ENCODE measurements at regions not wholly inside any gene's neighbourhood (a gene's known extent, or its start where the extent isn't known, plus 50 kb on each side); places are given as distances from the start of the nearest gene placed in this dataset.

- Histone ChIP-seq H3K4me3 (ENCODE audit: insufficient read depth, low read length) (no peak overlapping the region), H3K27ac (ENCODE audit: low read depth, low read length) (no peak overlapping the region), H3K4me1 (ENCODE audit: insufficient read depth, low read length) (no peaks in the 10 kb centered on the region), H3K27me3 (ENCODE audit: insufficient read depth, low read length) (no peaks in the 10 kb centered on the region), H4K20me1 (ENCODE audit: insufficient read depth, low read length) (no peaks in the 10 kb centered on the region), H3K4me2 (ENCODE audit: insufficient read depth, low read length) (no peak overlapping the region), H3K79me2 (ENCODE audit: insufficient read depth, low read length) (no peaks in the 10 kb centered on the region), H3K36me3 (ENCODE audit: insufficient read depth, low read length) (no peaks in the 10 kb centered on the region), H3K9me3 (ENCODE audit: low read depth, low read length) (no peaks in the 10 kb centered on the region), H2AFZ (ENCODE audit: low read length) (no peak overlapping the region)
- no peak for DNase-seq (ENCODE audit: insufficient read length, low spot score, missing footprints)
- TF ChIP-seq CTCF (IDR thresholded peaks at IDR 0.05; ENCODE audit: extremely low read depth, low read depth, low read length): no peak
Observed at GRCh38 chr16:59087641-59088040, 353.5 kb upstream of the GOT2 start.

DNA sequence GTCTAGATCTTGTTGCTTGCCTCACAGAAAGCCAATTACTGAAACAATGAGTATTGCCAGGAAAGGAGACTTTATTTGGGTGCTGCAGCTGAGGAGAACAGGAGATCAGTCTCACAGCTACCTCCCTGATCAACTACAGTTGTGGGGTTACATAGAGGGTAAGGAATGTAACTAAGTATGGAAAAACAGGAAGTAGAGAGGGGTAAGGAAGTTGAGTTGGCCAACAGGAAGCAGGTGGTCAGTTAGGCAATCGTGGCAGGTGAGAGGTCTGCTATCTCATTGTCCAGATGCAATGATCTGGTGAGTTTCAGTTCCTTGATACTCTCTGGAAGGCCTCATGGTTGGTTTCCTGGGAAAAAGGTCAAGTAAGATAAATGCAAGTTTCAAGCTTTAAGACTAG is 333.1 kb upstream of the GOT2 start:
- Histone ChIP-seq H4K20me1 (ENCODE audit: insufficient read depth, low read length) (no peaks in the 10 kb centered on the region), H3K79me2 (ENCODE audit: insufficient read depth, low read length) (no peaks in the 10 kb centered on the region), H3K4me3 (ENCODE audit: insufficient read depth, low read length) (no peak overlapping the region), H3K4me2 (ENCODE audit: insufficient read depth, low read length) (no peak overlapping the region), H2AFZ (ENCODE audit: low read length) (no peak overlapping the region), H3K4me1 (ENCODE audit: insufficient read depth, low read length) (no peaks in the 10 kb centered on the region), H3K27me3 (ENCODE audit: insufficient read depth, low read length) (no peaks in the 10 kb centered on the region), H3K36me3 (ENCODE audit: insufficient read depth, low read length) (no peaks in the 10 kb centered on the region), H3K9me3 (ENCODE audit: low read depth, low read length) (peaks cover 4% of the 10 kb centered on the region), H3K27ac (ENCODE audit: low read depth, low read length) (no peak overlapping the region)
- no peak for TF ChIP-seq CTCF (IDR thresholded peaks at IDR 0.05; ENCODE audit: extremely low read depth, low read depth, low read length)
- DNase-seq (ENCODE audit: insufficient read length, low spot score, missing footprints): no peak

- H3K4me3 ChIP-seq (ENCODE audit: insufficient read depth, low read length): no peak overlapping the region
- no peaks in the 10 kb centered on the region for H3K79me2 ChIP-seq (ENCODE audit: insufficient read depth, low read length)
- DNase-seq (ENCODE audit: insufficient read length, low spot score, missing footprints): no peak
Observed at GRCh38 chr16:59060207-59060606, 326.1 kb upstream of the GOT2 start.

GRCh38 chr16:59058250-59058649 is 324.1 kb upstream of the GOT2 start:
- no peak for TF ChIP-seq CTCF (IDR thresholded peaks at IDR 0.05; ENCODE audit: extremely low read depth, low read depth, low read length)
- Histone ChIP-seq H3K27ac (ENCODE audit: low read depth, low read length) (no peak overlapping the region), H3K4me1 (ENCODE audit: insufficient read depth, low read length) (no peaks in the 10 kb centered on the region), H3K79me2 (ENCODE audit: insufficient read depth, low read length) (no peaks in the 10 kb centered on the region), H3K36me3 (ENCODE audit: insufficient read depth, low read length) (no peaks in the 10 kb centered on the region), H2AFZ (ENCODE audit: low read length) (no peak overlapping the region), H3K9me3 (ENCODE audit: low read depth, low read length) (no peaks in the 10 kb centered on the region), H3K27me3 (ENCODE audit: insufficient read depth, low read length) (no peaks in the 10 kb centered on the region), H4K20me1 (ENCODE audit: insufficient read depth, low read length) (no peaks in the 10 kb centered on the region), H3K4me2 (ENCODE audit: insufficient read depth, low read length) (no peak overlapping the region), H3K4me3 (ENCODE audit: insufficient read depth, low read length) (no peak overlapping the region)
- DNase-seq (ENCODE audit: insufficient read length, low spot score, missing footprints): no peak

More at GRCh38 chr16:59060207-59060606, 326.1 kb upstream of the GOT2 start:
- Histone ChIP-seq H3K27ac (ENCODE audit: low read depth, low read length) (no peak overlapping the region), H3K36me3 (ENCODE audit: insufficient read depth, low read length) (no peaks in the 10 kb centered on the region), H3K4me1 (ENCODE audit: insufficient read depth, low read length) (no peaks in the 10 kb centered on the region), H3K9me3 (ENCODE audit: low read depth, low read length) (no peaks in the 10 kb centered on the region), H3K4me2 (ENCODE audit: insufficient read depth, low read length) (no peak overlapping the region), H2AFZ (ENCODE audit: low read length) (no peak overlapping the region), H4K20me1 (ENCODE audit: insufficient read depth, low read length) (no peaks in the 10 kb centered on the region), H3K27me3 (ENCODE audit: insufficient read depth, low read length) (no peaks in the 10 kb centered on the region)
- no peak for TF ChIP-seq CTCF (IDR thresholded peaks at IDR 0.05; ENCODE audit: extremely low read depth, low read depth, low read length)
